ENCODE measurements at regions not wholly inside any gene's neighbourhood (a gene's known extent, or its start where the extent isn't known, plus 50 kb on each side); places are given as distances from the start of the nearest gene placed in this dataset.
A peak's percentile ranks its signal among the peaks of the same experiment; 100 is the strongest.

DNA sequence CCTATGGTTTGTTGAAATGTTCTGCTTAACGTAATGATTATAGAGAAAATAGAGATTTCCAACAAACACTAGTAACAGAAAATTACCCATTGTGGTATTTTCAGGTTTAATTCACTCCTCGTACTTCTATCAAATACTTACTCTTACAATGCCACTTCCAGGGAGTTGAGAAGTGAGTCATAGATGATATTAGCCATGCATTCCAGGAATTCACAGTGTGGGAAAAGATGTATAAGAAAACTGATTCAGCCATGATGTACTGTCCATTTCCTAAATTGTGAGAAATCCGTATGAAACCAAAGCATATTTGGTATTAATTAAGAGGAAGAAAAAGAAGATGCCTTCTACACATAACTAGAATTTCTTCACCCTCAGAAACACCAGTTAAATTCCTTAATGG, 1854.6 kb upstream of the WWC1 start:
- Histone ChIP-seq H3K27me3 (ENCODE audit: control insufficient read depth, insufficient read depth, low read length) (no peaks in the 10 kb centered on the region), H3K4me3 (ENCODE audit: low read depth, low read length) (no peak overlapping the region), H3K36me3 (ENCODE audit: control insufficient read depth, insufficient read depth, low read length) (no peaks in the 10 kb centered on the region)
- no peak for TF ChIP-seq CTCF (IDR thresholded peaks at IDR 0.05; ENCODE audit: insufficient read depth, low read length, severe bottlenecking)
- DNase-seq (ENCODE audit: low read depth), result peak; percentile 15
- no peak for FAIRE-seq

DNA sequence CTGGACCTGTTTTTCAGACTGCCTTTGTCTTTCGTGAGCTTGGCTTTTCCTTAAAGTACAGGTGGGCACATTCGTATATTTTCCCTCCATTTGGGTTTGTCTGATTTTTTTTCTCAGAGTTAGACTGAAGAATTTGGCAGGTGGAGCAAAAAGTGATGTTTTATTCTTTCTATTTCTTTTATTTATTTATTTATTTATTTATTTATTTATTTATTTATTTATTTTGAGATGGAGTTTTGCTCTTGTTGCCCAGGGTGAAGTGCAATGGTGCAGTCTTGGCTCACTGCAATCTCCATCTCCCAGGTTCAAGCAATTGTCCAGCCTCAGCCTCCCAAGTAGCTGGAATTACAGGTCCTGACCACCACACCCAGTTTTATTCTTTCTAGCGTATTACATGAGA, 1805.1 kb upstream of the WWC1 start:
- TF ChIP-seq CTCF (IDR thresholded peaks at IDR 0.05; ENCODE audit: insufficient read depth, low read length, severe bottlenecking), result no peak

GRCh38 chr5:166488560-166488959, 1802.9 kb upstream of the WWC1 start:
- FAIRE-seq (no peak), DNase-seq (ENCODE audit: low read depth) (no peak)
- no peaks in the 10 kb centered on the region for H3K27me3 ChIP-seq (ENCODE audit: control insufficient read depth, insufficient read depth, low read length)
- H3K4me3 ChIP-seq (ENCODE audit: low read depth, low read length), result no peak overlapping the region
- no peak for TF ChIP-seq CTCF (IDR thresholded peaks at IDR 0.05; ENCODE audit: insufficient read depth, low read length, severe bottlenecking)
- no peaks in the 10 kb centered on the region for H3K36me3 ChIP-seq (ENCODE audit: control insufficient read depth, insufficient read depth, low read length)

More for the DNA sequence above, 1805.1 kb upstream of the WWC1 start:
- no peak overlapping the region for H3K4me3 ChIP-seq (ENCODE audit: low read depth, low read length)
- no peaks in the 10 kb centered on the region for H3K27me3 ChIP-seq (ENCODE audit: control insufficient read depth, insufficient read depth, low read length)
- no peak for DNase-seq (ENCODE audit: low read depth)
- FAIRE-seq, result no peak
- H3K36me3 ChIP-seq (ENCODE audit: control insufficient read depth, insufficient read depth, low read length), result no peaks in the 10 kb centered on the region

- DNase-seq (ENCODE audit: low read depth) (no peak), FAIRE-seq (no peak)
- TF ChIP-seq CTCF (IDR thresholded peaks at IDR 0.05; ENCODE audit: insufficient read depth, low read length, severe bottlenecking), result no peak
- Histone ChIP-seq H3K36me3 (ENCODE audit: control insufficient read depth, insufficient read depth, low read length) (no peaks in the 10 kb centered on the region), H3K4me3 (ENCODE audit: low read depth, low read length) (no peak overlapping the region), H3K27me3 (ENCODE audit: control insufficient read depth, insufficient read depth, low read length) (no peaks in the 10 kb centered on the region)
Measured at GRCh38 chr5:166493040-166493439, 1798.4 kb upstream of the WWC1 start.

DNA sequence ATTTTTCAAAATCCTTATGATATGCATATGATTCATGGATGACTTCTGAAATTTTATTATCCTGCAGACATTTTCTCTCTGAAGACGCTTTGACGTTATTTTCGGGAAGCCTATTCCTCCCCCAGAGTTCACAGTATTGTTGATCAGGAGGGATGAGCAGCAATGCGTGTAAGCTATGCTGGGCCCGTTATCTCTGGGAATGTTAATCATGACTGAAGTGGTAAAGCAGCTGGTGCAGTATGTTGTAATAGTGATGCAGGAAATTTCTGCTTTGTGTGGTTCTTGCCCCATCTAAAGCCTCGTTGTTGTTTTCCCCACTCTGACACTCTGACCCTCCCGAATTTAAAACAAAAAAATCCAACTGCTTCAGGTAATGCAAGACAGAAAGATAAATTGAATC, 1797.8 kb upstream of the WWC1 start:
- DNase-seq (ENCODE audit: low read depth), result no peak
- Histone ChIP-seq H3K27me3 (ENCODE audit: control insufficient read depth, insufficient read depth, low read length) (no peaks in the 10 kb centered on the region), H3K36me3 (ENCODE audit: control insufficient read depth, insufficient read depth, low read length) (no peaks in the 10 kb centered on the region), H3K4me3 (ENCODE audit: low read depth, low read length) (no peak overlapping the region)
- no peak for FAIRE-seq
- TF ChIP-seq CTCF (IDR thresholded peaks at IDR 0.05; ENCODE audit: insufficient read depth, low read length, severe bottlenecking), result no peak

- no peak for FAIRE-seq
- no peak overlapping the region for H3K4me3 ChIP-seq (ENCODE audit: low read depth, low read length)
- DNase-seq (ENCODE audit: low read depth), result no peak
- TF ChIP-seq CTCF (IDR thresholded peaks at IDR 0.05; ENCODE audit: insufficient read depth, low read length, severe bottlenecking), result no peak
- H3K27me3 ChIP-seq (ENCODE audit: control insufficient read depth, insufficient read depth, low read length), result no peaks in the 10 kb centered on the region
- no peaks in the 10 kb centered on the region for H3K36me3 ChIP-seq (ENCODE audit: control insufficient read depth, insufficient read depth, low read length)
Measured at GRCh38 chr5:166497496-166498104, 1793.8 kb upstream of the WWC1 start.

Data from bronchial epithelial cell (primary cell).